Stomach (tissue), 8 donors: ENCODE measurements at regions not wholly inside any gene's neighbourhood (a gene's known extent, or its start where the extent isn't known, plus 50 kb on each side); places are given as distances from the start of the nearest gene placed in this dataset.
A peak's percentile ranks its signal among the peaks of the same experiment; 100 is the strongest.

Experiments used
- DNase-seq, 2 donors: peaks; one replicate each; pipeline versions ENCODE4 v3.0.0 to v3.0.0-alpha.2; 2013 to 2019
- H3K27ac ChIP-seq, 5 donors: fragments of 200-600 bp in 4 of 5; sonication (generic) in 4 of 5; one replicate each; pipeline ENCODE4 v1.5.1; 2013 to 2019; ENCODE audit warnings: mild to moderate bottlenecking in 1 of 5, moderate library complexity in 1 of 5
- H3K27me3 ChIP-seq, 3 donors: fragments of 200-600 bp; sonication (generic); one replicate each; pipeline ENCODE4 v1.5.1; 2017 to 2019; ENCODE audit warnings: mixed run types in 1 of 3
- H3K36me3 ChIP-seq, 4 donors: fragments of 200-600 bp; sonication (generic); 1 replicate in 3 of 4; 2 replicates in 1 of 4; pipeline ENCODE4 v1.5.1; 2016 to 2019
- H3K4me1 ChIP-seq, 4 donors: fragments of 200-600 bp; sonication (generic); one replicate each; pipeline ENCODE4 v1.5.1; 2016 to 2019
- H3K4me3 ChIP-seq, 4 donors: fragments of 200-600 bp; sonication (generic) in 3 of 4; one replicate each; pipeline ENCODE4 v1.5.1; 2016 to 2019; ENCODE audit warnings: mild to moderate bottlenecking in 1 of 4
- H3K9me3 ChIP-seq, 4 donors: fragments of 200-600 bp; sonication (generic); one replicate each; pipeline ENCODE4 v1.5.1; 2016 to 2019
- EP300 ChIP-seq: sonication (generic); formaldehyde crosslinking; IDR thresholded peaks from one replicate; pipeline ENCODE4 v1.6.1; 2017; ENCODE audit warnings: antibody characterized with exemption
- POLR2A ChIP-seq, 4 donors: fragments of 450-650 bp; IDR thresholded peaks; one replicate each; pipeline ENCODE4 v1.6.1; 2016; ENCODE audit warnings: antibody characterized with exemption in 4 of 4, control low read depth in 2 of 4, mild to moderate bottlenecking in 1 of 4, moderate library complexity in 1 of 4
- POLR2AphosphoS5 ChIP-seq, 3 donors: sonication (generic); formaldehyde crosslinking; IDR thresholded peaks; one replicate each; pipeline ENCODE4 v1.6.1; 2016; ENCODE audit warnings: antibody characterized with exemption in 3 of 3
- WGBS, 5 donors: extraction: QIAGEN DNeasy Blood & Tissue Kit in 3 of 5; methylation state at CpG; one replicate each; pipeline versions ENCODE4 v1.1.5 to v1.1.7; 2013 to 2018; 5-methylcytosine and 5-hydroxymethylcytosine counted together
- intact Hi-C: fragments of 100-400 bp; cut with DNase I; formaldehyde crosslinking; loops from one replicate; pipeline ENCODE4 v1.15.1; 2023; ENCODE audit warnings: low total_unique reads
- TF ChIP-seq, protein P1 (sequence below), 7 experiments: fragments of 450-650 bp in 4 of 7; fragments of 200-600 bp in 3 of 7; sonication (generic) in 3 of 7; IDR thresholded peaks; one replicate each; pipeline ENCODE4 v1.5.1; 2016 to 2019; ENCODE audit warnings: antibody characterized with exemption in 7 of 7, control low read depth in 2 of 7, mild to moderate bottlenecking in 1 of 7
- donor health status: healthy with polysubstance abuse.
- donor health status: Bipolar disorder and iron deficiency.
- donor health status: healthy.

GRCh38 chr13:73732350-73732749 lies 401.9 kb downstream of the KLF12 start:
- TF ChIP-seq, protein P1, sequence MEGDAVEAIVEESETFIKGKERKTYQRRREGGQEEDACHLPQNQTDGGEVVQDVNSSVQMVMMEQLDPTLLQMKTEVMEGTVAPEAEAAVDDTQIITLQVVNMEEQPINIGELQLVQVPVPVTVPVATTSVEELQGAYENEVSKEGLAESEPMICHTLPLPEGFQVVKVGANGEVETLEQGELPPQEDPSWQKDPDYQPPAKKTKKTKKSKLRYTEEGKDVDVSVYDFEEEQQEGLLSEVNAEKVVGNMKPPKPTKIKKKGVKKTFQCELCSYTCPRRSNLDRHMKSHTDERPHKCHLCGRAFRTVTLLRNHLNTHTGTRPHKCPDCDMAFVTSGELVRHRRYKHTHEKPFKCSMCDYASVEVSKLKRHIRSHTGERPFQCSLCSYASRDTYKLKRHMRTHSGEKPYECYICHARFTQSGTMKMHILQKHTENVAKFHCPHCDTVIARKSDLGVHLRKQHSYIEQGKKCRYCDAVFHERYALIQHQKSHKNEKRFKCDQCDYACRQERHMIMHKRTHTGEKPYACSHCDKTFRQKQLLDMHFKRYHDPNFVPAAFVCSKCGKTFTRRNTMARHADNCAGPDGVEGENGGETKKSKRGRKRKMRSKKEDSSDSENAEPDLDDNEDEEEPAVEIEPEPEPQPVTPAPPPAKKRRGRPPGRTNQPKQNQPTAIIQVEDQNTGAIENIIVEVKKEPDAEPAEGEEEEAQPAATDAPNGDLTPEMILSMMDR (IDR thresholded peaks at IDR 0.05): no peak
- TF ChIP-seq POLR2A (IDR thresholded peaks at IDR 0.05) (no peak), EP300 (no peak), POLR2AphosphoS5 (IDR thresholded peaks at IDR 0.05) (no peak)
- Histone ChIP-seq H3K36me3 (no peaks in the 10 kb centered on the region), H3K27ac (no peak overlapping the region), H3K4me3 (no peak overlapping the region), H3K9me3 (no peaks in the 10 kb centered on the region), H3K4me1 (no peaks in the 10 kb centered on the region), H3K27me3 (no peaks in the 10 kb centered on the region)
- intact Hi-C loops: no loop called here
- WGBS, 5 donors: 88 to 98% (median 93%) methylated on average over 2 of the region's 2 CpGs
- no peak for DNase-seq

GRCh38 chr13:73731564-73731963 lies 402.6 kb downstream of the KLF12 start:
- TF ChIP-seq EP300 (no peak), POLR2A (IDR thresholded peaks at IDR 0.05) (no peak), POLR2AphosphoS5 (IDR thresholded peaks at IDR 0.05) (no peak)
- Histone ChIP-seq H3K36me3 (no peaks in the 10 kb centered on the region), H3K27ac (no peak overlapping the region), H3K27me3 (no peaks in the 10 kb centered on the region), H3K4me3 (no peak overlapping the region), H3K9me3 (no peaks in the 10 kb centered on the region), H3K4me1 (no peaks in the 10 kb centered on the region)
- no peak for DNase-seq
- intact Hi-C loops: no loop called here

DNA sequence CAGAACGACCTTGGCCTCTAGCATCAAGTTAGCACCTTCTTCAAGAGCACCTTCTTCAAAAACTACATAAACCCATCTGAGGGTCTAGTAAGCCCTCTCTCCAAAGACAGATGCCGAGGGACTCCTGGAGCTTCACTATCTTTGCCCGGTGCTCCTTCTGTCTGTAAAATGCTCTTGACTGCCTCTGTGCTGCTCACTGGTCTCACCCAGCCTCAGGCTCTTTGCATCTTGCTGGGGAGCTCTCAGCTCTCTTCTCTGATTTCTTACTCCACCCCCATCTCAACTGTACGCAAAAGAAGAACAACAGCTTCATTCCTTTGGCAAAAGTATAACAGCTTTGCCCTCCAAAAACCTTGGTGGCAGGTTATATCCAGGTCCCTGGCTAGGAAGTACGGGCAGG lies 404.2 kb downstream of the KLF12 start:
- no peaks in the 10 kb centered on the region for H3K36me3 ChIP-seq
- 86 to 89% (median 88%) methylated on average over 5 of the region's 5 CpGs for whole genome bisulfite sequencing, 5 donors
- no peaks in the 10 kb centered on the region for H3K4me1 ChIP-seq
- intact Hi-C loops: no loop called here
- no peak overlapping the region for H3K4me3 ChIP-seq
- no peaks in the 10 kb centered on the region for H3K27me3 ChIP-seq
- no peaks in the 10 kb centered on the region for H3K9me3 ChIP-seq
- DNase-seq: no peak
- TF ChIP-seq POLR2A (IDR thresholded peaks at IDR 0.05) (no peak), EP300 (no peak)
- no peak overlapping the region for H3K27ac ChIP-seq

DNA sequence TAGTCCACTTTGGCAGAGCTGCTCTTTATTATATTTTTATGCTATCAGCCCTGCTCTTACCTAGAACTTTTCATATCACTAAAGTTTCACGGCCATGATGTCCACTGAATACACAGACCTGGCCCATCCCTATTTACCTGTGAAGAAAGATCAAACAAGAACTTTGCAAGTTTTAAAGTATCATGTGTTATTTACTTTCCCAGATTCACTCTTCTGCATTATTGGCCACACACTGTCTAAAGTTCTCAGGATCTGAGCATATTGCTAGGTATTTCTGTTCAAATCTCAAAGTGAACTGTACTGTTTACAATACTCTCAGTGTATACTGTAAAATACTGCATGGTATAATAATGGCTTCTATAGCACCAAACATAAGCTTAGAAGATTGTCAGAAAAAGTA lies 405.2 kb downstream of the KLF12 start:
- H3K9me3 ChIP-seq: no peaks in the 10 kb centered on the region
- intact Hi-C loops: no loop called here
- 34 to 58% (median 44%) methylated on average over 1 of the region's 1 CpG for WGBS, 5 donors
- H3K4me1 ChIP-seq: no peaks in the 10 kb centered on the region
- no peaks in the 10 kb centered on the region for H3K36me3 ChIP-seq
- no peak for DNase-seq
- no peak overlapping the region for H3K4me3 ChIP-seq
- no peak overlapping the region for H3K27ac ChIP-seq
- TF ChIP-seq POLR2A (IDR thresholded peaks at IDR 0.05) (no peak), POLR2AphosphoS5 (IDR thresholded peaks at IDR 0.05) (no peak), EP300 (no peak)
- TF ChIP-seq, protein P1 (IDR thresholded peaks at IDR 0.05): no peak
- H3K27me3 ChIP-seq: no peaks in the 10 kb centered on the region

GRCh38 chr13:73722120-73722519 lies 412.1 kb downstream of the KLF12 start:
- Histone ChIP-seq H3K9me3 (no peaks in the 10 kb centered on the region), H3K4me1 (peaks cover 1 to 14% (median 11%) of the 10 kb centered on the region in 4 donors), H3K27ac (no peak overlapping the region), H3K27me3 (no peaks in the 10 kb centered on the region), H3K4me3 (no peak overlapping the region), H3K36me3 (no peaks in the 10 kb centered on the region)
- DNase-seq: peak in 1 of 2 donors; percentile 28
- intact Hi-C loops: no loop called here
- TF ChIP-seq, protein P1 (IDR thresholded peaks at IDR 0.05): no peak
- TF ChIP-seq POLR2A (IDR thresholded peaks at IDR 0.05): no peak
- no peak for TF ChIP-seq EP300
- TF ChIP-seq POLR2AphosphoS5 (IDR thresholded peaks at IDR 0.05): no peak
- 62 to 81% (median 74%) methylated on average over 1 of the region's 1 CpG for WGBS, 5 donors
